RWPE2 (cell line): ENCODE measurements at regions not wholly inside any gene's neighbourhood (a gene's known extent, or its start where the extent isn't known, plus 50 kb on each side); places are given as distances from the start of the nearest gene placed in this dataset.

Experiments
- ATAC-seq: fragments of 200-7000 bp; cut with Tn5 transposase; 3 replicates; pipeline ENCODE4 v1.9.1; 2021; ENCODE audit warnings: low read depth
- DNase-seq: peaks from one replicate; pipeline ENCODE4 v3.0.0-alpha.2; 2020; ENCODE audit warnings: low spot score
- H3K27ac ChIP-seq: fragments of 450-650 bp; 2 replicates; pipeline ENCODE4 v1.5.1; 2017; ENCODE audit warnings: mild to moderate bottlenecking; ENCODE audit not compliant: poor library complexity, severe bottlenecking
- H3K27me3 ChIP-seq: fragments of 250-450 bp; sonication (Bioruptor Pico); 2 replicates; pipeline ENCODE4 v1.5.1; 2021; ENCODE audit warnings: mild to moderate bottlenecking, moderate library complexity; ENCODE audit not compliant: insufficient read depth, poor library complexity, severe bottlenecking
- H3K36me3 ChIP-seq: fragments of 250-450 bp; sonication (Bioruptor Pico); 2 replicates; pipeline ENCODE4 v1.5.1; 2020; ENCODE audit warnings: low read depth, mild to moderate bottlenecking, moderate library complexity
- H3K4me1 ChIP-seq: fragments of 250-450 bp; sonication (Bioruptor Pico); 2 replicates; pipeline ENCODE4 v1.5.1; 2021; ENCODE audit warnings: mild to moderate bottlenecking, moderate library complexity; ENCODE audit not compliant: insufficient read depth, poor library complexity, severe bottlenecking
- H3K4me3 ChIP-seq: fragments of 250-450 bp; sonication (Bioruptor Pico); 2 replicates; pipeline ENCODE4 v1.5.1; 2021; ENCODE audit warnings: mild to moderate bottlenecking, moderate library complexity; ENCODE audit not compliant: severe bottlenecking
- H3K9me3 ChIP-seq: fragments of 250-450 bp; sonication (Bioruptor Pico); 2 replicates; pipeline ENCODE4 v1.5.1; 2021; ENCODE audit warnings: mild to moderate bottlenecking, moderate library complexity; ENCODE audit not compliant: severe bottlenecking
- CTCF ChIP-seq: fragments of 450-650 bp; IDR thresholded peaks from one replicate; pipeline ENCODE4 v1.5.1; 2017; ENCODE audit warnings: mild to moderate bottlenecking, moderate library complexity; ENCODE audit not compliant: poor library complexity, severe bottlenecking

DNA sequence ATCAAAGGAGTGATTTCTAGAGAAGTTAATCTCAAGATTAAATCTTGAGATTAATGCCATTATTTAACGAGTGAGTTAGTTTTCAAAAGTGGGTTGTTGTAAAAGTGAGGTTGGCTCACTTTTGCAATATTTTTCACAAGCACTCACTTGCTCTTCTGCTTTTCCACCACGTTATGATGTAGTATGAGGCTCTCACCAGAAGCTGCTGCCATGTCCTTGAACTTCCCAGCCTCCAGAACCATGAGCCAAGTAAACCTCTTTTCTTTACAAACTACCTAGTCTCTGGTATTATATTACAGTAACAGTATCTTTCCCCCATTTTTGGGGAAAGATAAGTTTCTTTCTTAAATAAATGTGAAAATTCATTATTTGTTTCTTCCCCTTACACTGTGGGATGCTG is 227.6 kb upstream of the ZFP64 start:
- H3K27me3 ChIP-seq: no peaks in the 10 kb centered on the region
- peaks cover 1% of the 10 kb centered on the region for H3K9me3 ChIP-seq
- no peak overlapping the region for H3K27ac ChIP-seq
- H3K4me3 ChIP-seq: no peak overlapping the region
- H3K4me1 ChIP-seq: no peaks in the 10 kb centered on the region
- H3K36me3 ChIP-seq: no peaks in the 10 kb centered on the region
- TF ChIP-seq CTCF: no peak
- ATAC-seq (no peak), DNase-seq (no peak)

DNA sequence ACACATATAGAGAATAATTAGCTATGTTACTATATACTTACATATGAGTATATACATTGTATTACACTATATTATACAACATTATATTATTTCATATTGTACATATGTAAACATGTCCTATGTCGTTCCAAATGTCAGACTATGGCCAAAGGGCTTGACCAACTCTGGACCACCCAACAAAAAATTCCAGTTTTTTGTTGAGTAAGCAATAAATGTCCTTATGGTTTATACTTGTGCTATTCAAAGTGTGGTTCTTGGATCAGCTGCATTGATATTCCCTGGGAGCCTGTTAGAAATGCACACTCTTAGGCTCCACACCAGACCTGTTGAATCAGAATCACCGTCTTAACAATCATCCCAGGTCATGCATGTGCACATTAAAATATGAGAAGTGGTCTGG is 225.4 kb upstream of the ZFP64 start:
- H3K9me3 ChIP-seq: peaks cover 1% of the 10 kb centered on the region
- no peak overlapping the region for H3K4me3 ChIP-seq
- no peak overlapping the region for H3K27ac ChIP-seq
- DNase-seq: no peak
- H3K27me3 ChIP-seq: no peaks in the 10 kb centered on the region
- no peak for ATAC-seq
- no peak for TF ChIP-seq CTCF
- H3K4me1 ChIP-seq: no peaks in the 10 kb centered on the region
- no peaks in the 10 kb centered on the region for H3K36me3 ChIP-seq

DNA sequence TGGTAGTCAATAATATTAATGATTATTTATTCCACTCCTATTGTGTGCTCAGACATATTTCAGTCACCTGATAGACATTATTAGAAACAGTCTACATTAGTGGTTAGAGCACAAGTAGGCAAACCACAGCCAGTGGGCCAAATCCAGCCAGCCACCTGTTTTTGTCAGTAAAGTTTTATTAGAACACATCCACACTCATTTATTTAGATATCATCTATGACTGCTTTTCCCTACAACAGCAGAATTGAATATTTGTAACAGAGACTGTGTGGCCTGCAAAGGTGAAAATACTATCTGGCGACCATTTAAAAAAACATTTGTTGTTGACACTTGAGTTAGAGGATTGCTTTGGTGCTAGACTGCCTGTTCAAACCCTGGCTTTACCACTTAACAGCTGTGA is 220.0 kb upstream of the ZFP64 start:
- no peak for TF ChIP-seq CTCF
- H3K36me3 ChIP-seq: no peaks in the 10 kb centered on the region
- DNase-seq (no peak), ATAC-seq (no peak)
- H3K27ac ChIP-seq: no peak overlapping the region
- no peak overlapping the region for H3K4me3 ChIP-seq
- no peaks in the 10 kb centered on the region for H3K4me1 ChIP-seq
- no peaks in the 10 kb centered on the region for H3K27me3 ChIP-seq
- H3K9me3 ChIP-seq: no peaks in the 10 kb centered on the region

- Histone ChIP-seq H3K27ac (no peak overlapping the region), H3K4me3 (no peak overlapping the region), H3K4me1 (no peaks in the 10 kb centered on the region), H3K27me3 (no peaks in the 10 kb centered on the region), H3K9me3 (no peaks in the 10 kb centered on the region), H3K36me3 (no peaks in the 10 kb centered on the region)
- no peak for TF ChIP-seq CTCF
- DNase-seq (no peak), ATAC-seq (no peak)
Observed at GRCh38 chr20:52410731-52411234, 219.2 kb upstream of the ZFP64 start.

- no peak for TF ChIP-seq CTCF
- ATAC-seq: peak; percentile 81
- Histone ChIP-seq H3K4me1 (no peaks in the 10 kb centered on the region), H3K4me3 (no peak overlapping the region), H3K9me3 (no peaks in the 10 kb centered on the region), H3K27ac (no peak overlapping the region), H3K36me3 (no peaks in the 10 kb centered on the region), H3K27me3 (no peaks in the 10 kb centered on the region)
- DNase-seq: no peak
Observed at GRCh38 chr20:52410182-52410647, 218.6 kb upstream of the ZFP64 start.
